GM12865 (cell line): ENCODE measurements at regions not wholly inside any gene's neighbourhood (a gene's known extent, or its start where the extent isn't known, plus 50 kb on each side); places are given as distances from the start of the nearest gene placed in this dataset.

ENCODE experiments used
- DNase-seq: peaks from one replicate; pipeline ENCODE4 v3.0.0; 2010; ENCODE audit warnings: low read depth
- H3K4me3 ChIP-seq: 2 replicates; pipeline ENCODE4 v1.5.1; 2011; ENCODE audit warnings: mild to moderate bottlenecking, low read depth, low read length, control low read depth
- TF ChIP-seq, protein P1 (sequence below): IDR thresholded peaks from 2 replicates; pipeline ENCODE4 v1.5.1; 2011; ENCODE audit warnings: low read length, control low read depth, low read depth, inconsistent platforms; ENCODE audit not compliant: insufficient read depth; ENCODE audit errors: missing control alignments

GRCh38 chr1:29960156-29960755, 723.9 kb downstream of the PTPRU start:
- no peak for DNase-seq
- TF ChIP-seq, protein P1, sequence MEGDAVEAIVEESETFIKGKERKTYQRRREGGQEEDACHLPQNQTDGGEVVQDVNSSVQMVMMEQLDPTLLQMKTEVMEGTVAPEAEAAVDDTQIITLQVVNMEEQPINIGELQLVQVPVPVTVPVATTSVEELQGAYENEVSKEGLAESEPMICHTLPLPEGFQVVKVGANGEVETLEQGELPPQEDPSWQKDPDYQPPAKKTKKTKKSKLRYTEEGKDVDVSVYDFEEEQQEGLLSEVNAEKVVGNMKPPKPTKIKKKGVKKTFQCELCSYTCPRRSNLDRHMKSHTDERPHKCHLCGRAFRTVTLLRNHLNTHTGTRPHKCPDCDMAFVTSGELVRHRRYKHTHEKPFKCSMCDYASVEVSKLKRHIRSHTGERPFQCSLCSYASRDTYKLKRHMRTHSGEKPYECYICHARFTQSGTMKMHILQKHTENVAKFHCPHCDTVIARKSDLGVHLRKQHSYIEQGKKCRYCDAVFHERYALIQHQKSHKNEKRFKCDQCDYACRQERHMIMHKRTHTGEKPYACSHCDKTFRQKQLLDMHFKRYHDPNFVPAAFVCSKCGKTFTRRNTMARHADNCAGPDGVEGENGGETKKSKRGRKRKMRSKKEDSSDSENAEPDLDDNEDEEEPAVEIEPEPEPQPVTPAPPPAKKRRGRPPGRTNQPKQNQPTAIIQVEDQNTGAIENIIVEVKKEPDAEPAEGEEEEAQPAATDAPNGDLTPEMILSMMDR: no peak
- H3K4me3 ChIP-seq: no peak overlapping the region

GRCh38 chr1:29959356-29959755, 723.0 kb downstream of the PTPRU start:
- no peak for DNase-seq
- TF ChIP-seq, protein P1: no peak
- no peak overlapping the region for H3K4me3 ChIP-seq

- TF ChIP-seq, protein P1: no peak
- no peak overlapping the region for H3K4me3 ChIP-seq
- DNase-seq: no peak
Observed at GRCh38 chr1:29958271-29958670, 721.9 kb downstream of the PTPRU start.

- DNase-seq: no peak
- H3K4me3 ChIP-seq: no peak overlapping the region
- TF ChIP-seq, protein P1: no peak
Observed at GRCh38 chr1:29956349-29957030, 720.2 kb downstream of the PTPRU start.

DNA sequence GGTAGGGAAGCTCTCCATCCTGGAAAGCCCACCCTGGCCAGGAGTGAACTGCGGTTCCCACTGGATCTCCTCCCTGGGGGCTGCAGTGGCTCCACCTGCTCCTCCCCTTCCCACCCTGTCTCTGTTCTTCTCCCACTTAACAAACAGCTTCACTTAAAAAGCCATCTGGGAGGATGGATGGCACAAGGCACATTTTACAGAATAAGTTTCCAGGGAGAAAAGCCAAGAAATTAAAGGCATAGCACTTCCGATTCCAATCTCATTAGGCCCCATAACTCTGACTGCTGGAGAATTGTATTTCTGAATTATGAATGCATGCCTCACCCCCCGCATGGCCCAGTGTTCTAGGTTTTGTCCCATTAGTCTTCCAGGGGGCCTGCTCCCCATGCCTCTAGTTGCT, 718.3 kb downstream of the PTPRU start:
- TF ChIP-seq, protein P1: no peak
- no peak overlapping the region for H3K4me3 ChIP-seq
- no peak for DNase-seq

- TF ChIP-seq, protein P1: no peak
- H3K4me3 ChIP-seq: no peak overlapping the region
- DNase-seq: no peak
Observed at GRCh38 chr1:29953961-29954360, 717.6 kb downstream of the PTPRU start.

DNA sequence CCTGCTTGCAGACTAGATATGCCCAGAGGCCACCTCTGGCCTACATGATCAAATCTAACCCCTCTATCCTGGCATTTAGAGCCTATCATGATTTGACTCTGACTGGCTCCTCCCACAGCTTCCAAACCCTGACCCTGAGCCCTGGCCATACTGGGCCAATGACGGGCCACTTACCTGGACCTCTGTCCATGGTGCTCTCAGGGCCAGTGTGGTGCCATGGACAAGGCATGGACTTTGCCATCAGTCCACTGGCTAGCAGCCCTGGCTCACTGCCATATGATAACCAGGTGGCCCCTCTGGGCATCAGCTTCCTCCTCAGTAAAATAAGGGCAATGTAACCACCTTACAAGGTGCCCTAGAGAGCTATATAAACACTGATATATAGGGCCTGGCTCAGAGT, 713.4 kb downstream of the PTPRU start:
- no peak overlapping the region for H3K4me3 ChIP-seq
- DNase-seq: no peak
- TF ChIP-seq, protein P1: no peak
